Liver (tissue), 8 donors: ENCODE measurements at regions not wholly inside any gene's neighbourhood (a gene's known extent, or its start where the extent isn't known, plus 50 kb on each side); places are given as distances from the start of the nearest gene placed in this dataset.

Source experiments
- DNase-seq: peaks from one replicate; pipeline ENCODE4 v3.0.0-alpha.2; 2017; ENCODE audit warnings: low spot score
- H3K27ac ChIP-seq, 2 donors: one replicate each; pipeline ENCODE4 v1.7.0; 2013; ENCODE audit warnings: inconsistent platforms in 2 of 2, low read length in 2 of 2, control low read depth in 1 of 2, low read depth in 1 of 2, mild to moderate bottlenecking in 1 of 2
- H3K27me3 ChIP-seq, 4 donors: one replicate each; pipeline versions ENCODE4 v1.6.1 to v1.7.0; 2013; ENCODE audit warnings: low read length in 3 of 4, inconsistent platforms in 1 of 4, mild to moderate bottlenecking in 1 of 4, moderate library complexity in 1 of 4; ENCODE audit not compliant: control insufficient read depth in 4 of 4, insufficient read depth in 4 of 4
- H3K36me3 ChIP-seq, 4 donors: one replicate each; pipeline versions ENCODE4 v1.6.1 to v1.7.0; 2013; ENCODE audit warnings: low read length in 3 of 4, mild to moderate bottlenecking in 3 of 4, low read depth in 1 of 4, moderate library complexity in 1 of 4; ENCODE audit not compliant: control insufficient read depth in 4 of 4, insufficient read depth in 3 of 4
- H3K4me1 ChIP-seq, 4 donors: one replicate each; pipeline versions ENCODE4 v1.6.1 to v1.7.0; 2013; ENCODE audit warnings: low read length in 3 of 4, mild to moderate bottlenecking in 3 of 4, moderate library complexity in 1 of 4; ENCODE audit not compliant: control insufficient read depth in 4 of 4, insufficient read depth in 4 of 4
- H3K4me3 ChIP-seq, 3 donors: one replicate each; pipeline versions ENCODE4 v1.6.1 to v1.7.0; 2013; ENCODE audit warnings: low read length in 3 of 3, control low read depth in 1 of 3, low read depth in 1 of 3, mild to moderate bottlenecking in 1 of 3
- H3K9ac ChIP-seq, 2 donors: one replicate each; pipeline ENCODE4 v1.7.0; 2013; ENCODE audit warnings: low read length in 2 of 2, mild to moderate bottlenecking in 2 of 2, moderate library complexity in 2 of 2, control low read depth in 1 of 2, low read depth in 1 of 2
- H3K9me3 ChIP-seq, 4 donors: one replicate each; pipeline versions ENCODE4 v1.6.1 to v1.7.0; 2013; ENCODE audit warnings: low read length in 3 of 4; ENCODE audit not compliant: control insufficient read depth in 4 of 4
- ATF3 ChIP-seq: IDR thresholded peaks from 2 replicates; pipeline ENCODE4 v1.6.1; 2016; ENCODE audit warnings: antibody characterized with exemption
- CTCF ChIP-seq: fragments of 150-350 bp; IDR thresholded peaks from 2 replicates; pipeline ENCODE4 v1.5.1; 2017; ENCODE audit warnings: improper control_type of control experiment, low read depth, low read length; ENCODE audit not compliant: missing input control
- FOXA1 ChIP-seq: IDR thresholded peaks from 2 replicates; pipeline ENCODE4 v1.6.1; 2016; ENCODE audit warnings: antibody characterized with exemption
- FOXA2 ChIP-seq: IDR thresholded peaks from 2 replicates; pipeline ENCODE4 v1.6.1; 2016; ENCODE audit warnings: antibody characterized with exemption
- GABPA ChIP-seq, 2 donors: IDR thresholded peaks in 1 of 2; conservative IDR thresholded peaks in 1 of 2; 2 replicates each; pipeline ENCODE4 v1.6.1; 2016; ENCODE audit warnings: antibody characterized with exemption in 2 of 2, mild to moderate bottlenecking in 1 of 2, moderate library complexity in 1 of 2
- HNF4A ChIP-seq, 2 donors: conservative IDR thresholded peaks; 2 replicates each; pipeline ENCODE4 v1.6.1; 2016; ENCODE audit warnings: antibody characterized with exemption in 2 of 2, mild to moderate bottlenecking in 2 of 2
- HNF4G ChIP-seq: IDR thresholded peaks from 2 replicates; pipeline ENCODE4 v1.6.1; 2016; ENCODE audit warnings: antibody characterized with exemption
- JUND ChIP-seq, 2 donors: IDR thresholded peaks; 2 replicates each; pipeline ENCODE4 v1.6.1; 2016; ENCODE audit warnings: antibody characterized with exemption in 2 of 2
- MAX ChIP-seq: IDR thresholded peaks from 2 replicates; pipeline ENCODE4 v1.6.1; 2016; ENCODE audit warnings: antibody characterized with exemption
- NR2F2 ChIP-seq: IDR thresholded peaks from 2 replicates; pipeline ENCODE4 v1.6.1; 2016; ENCODE audit warnings: antibody characterized with exemption
- RAD21 ChIP-seq, 2 donors: IDR thresholded peaks; 2 replicates each; pipeline ENCODE4 v1.6.1; 2016; ENCODE audit warnings: antibody characterized with exemption in 2 of 2, mild to moderate bottlenecking in 2 of 2
- REST ChIP-seq: IDR thresholded peaks from 2 replicates; pipeline ENCODE4 v1.6.1; 2016; ENCODE audit warnings: antibody characterized with exemption, mild to moderate bottlenecking
- RXRA ChIP-seq, 2 donors: IDR thresholded peaks; 2 replicates each; pipeline ENCODE4 v1.6.1; 2017 to 2018; ENCODE audit warnings: antibody characterized with exemption in 2 of 2, mild to moderate bottlenecking in 1 of 2
- SP1 ChIP-seq: IDR thresholded peaks from 2 replicates; pipeline ENCODE4 v1.6.1; 2018; ENCODE audit warnings: antibody characterized with exemption, mild to moderate bottlenecking
- TAF1 ChIP-seq: conservative IDR thresholded peaks from 2 replicates; pipeline ENCODE4 v1.6.1; 2016; ENCODE audit warnings: antibody characterized with exemption, mild to moderate bottlenecking
- YY1 ChIP-seq: IDR thresholded peaks from 2 replicates; pipeline ENCODE4 v1.6.1; 2016; ENCODE audit warnings: antibody characterized with exemption, mild to moderate bottlenecking
- ZBTB33 ChIP-seq: IDR thresholded peaks from 2 replicates; pipeline ENCODE4 v1.6.1; 2016; ENCODE audit warnings: antibody characterized with exemption
- WGBS: extraction: QIAGEN DNeasy Blood & Tissue Kit; methylation state at CpG from one replicate; pipeline ENCODE4 v1.1.7; 2013; 5-methylcytosine and 5-hydroxymethylcytosine counted together
- donor health status: healthy.
- donor health status: healthy.
- donor health status: healthy.
- donor health status: healthy.
- donor health status: healthy.

GRCh38 chr1:209241487-209241886 is 342.0 kb upstream of the CAMK1G start:
- no peak overlapping the region for H3K4me3 ChIP-seq
- H3K27me3 ChIP-seq, result no peaks in the 10 kb centered on the region
- no peak for TF ChIP-seq RAD21 (IDR thresholded peaks at IDR 0.05)
- peak; percentile 95 for TF ChIP-seq REST
- TF ChIP-seq FOXA1, result no peak
- H3K9ac ChIP-seq, result no peak overlapping the region
- DNase-seq, result no peak
- no peaks in the 10 kb centered on the region for H3K4me1 ChIP-seq
- no peak overlapping the region for H3K27ac ChIP-seq
- H3K36me3 ChIP-seq, result no peaks in the 10 kb centered on the region
- no peaks in the 10 kb centered on the region for H3K9me3 ChIP-seq
- WGBS, result 59% methylated on average over 6 of the region's 6 CpGs

GRCh38 chr1:209248649-209249279 is 334.8 kb upstream of the CAMK1G start:
- peak; percentile 49 for DNase-seq
- 32% methylated on average over 6 of the region's 6 CpGs for WGBS

More at GRCh38 chr1:209248649-209249279, 334.8 kb upstream of the CAMK1G start:
- no peak overlapping the region for H3K9ac ChIP-seq
- H3K27me3 ChIP-seq, result no peaks in the 10 kb centered on the region
- H3K27ac ChIP-seq, result no peak overlapping the region
- no peaks in the 10 kb centered on the region for H3K9me3 ChIP-seq
- TF ChIP-seq REST (no peak), SP1 (no peak), ATF3 (no peak), RAD21 (IDR thresholded peaks at IDR 0.05) (peak; percentile 87 to 94), ZBTB33 (no peak), HNF4G (no peak), RXRA (IDR thresholded peaks at IDR 0.05) (no peak), MAX (no peak), CTCF (peak; percentile 94), HNF4A (conservative IDR thresholded peaks at IDR 0.05) (no peak), YY1 (no peak), FOXA1 (no peak), JUND (IDR thresholded peaks at IDR 0.05) (no peak), TAF1 (no peak), NR2F2 (no peak), FOXA2 (no peak), GABPA (IDR thresholded peaks at IDR 0.05 in 1 of 2, conservative IDR thresholded peaks at IDR 0.05 in 1 of 2) (no peak)
- H3K4me1 ChIP-seq, result no peaks in the 10 kb centered on the region
- no peak overlapping the region for H3K4me3 ChIP-seq
- H3K36me3 ChIP-seq, result no peaks in the 10 kb centered on the region
